NT2/D1 (cell line): ENCODE measurements at regions not wholly inside any gene's neighbourhood (a gene's known extent, or its start where the extent isn't known, plus 50 kb on each side); places are given as distances from the start of the nearest gene placed in this dataset.
A peak's percentile ranks its signal among the peaks of the same experiment; 100 is the strongest.
"Not testable (repeated sequence)": the region's sequence is repeated elsewhere in the genome, so short reads cannot be mapped to it uniquely, and the experiment has no call there.

ENCODE experiments used
- DNase-seq: peaks from one replicate; pipeline ENCODE4 v3.0.0-alpha.2; 2011; ENCODE audit warnings: low read depth, low spot score
- H3K27me3 ChIP-seq: 2 replicates; pipeline ENCODE4 v1.6.0; 2011; ENCODE audit warnings: mild to moderate bottlenecking; ENCODE audit not compliant: insufficient read length, insufficient read depth
- H3K36me3 ChIP-seq: 2 replicates; pipeline ENCODE4 v1.6.1; 2011; ENCODE audit warnings: mild to moderate bottlenecking, low read length, mixed read lengths; ENCODE audit not compliant: insufficient read depth, insufficient read length
- H3K4me1 ChIP-seq: 2 replicates; pipeline ENCODE4 v1.5.1; 2011; ENCODE audit not compliant: insufficient read depth, insufficient read length
- H3K4me3 ChIP-seq: 2 replicates; pipeline ENCODE4 v1.5.1; 2011; ENCODE audit warnings: low read depth; ENCODE audit not compliant: insufficient read length
- H3K9ac ChIP-seq: 2 replicates; pipeline ENCODE4 v1.6.0; 2011; ENCODE audit warnings: low read depth; ENCODE audit not compliant: insufficient read length
- H3K9me3 ChIP-seq: 2 replicates; pipeline ENCODE4 v1.5.1; 2011; ENCODE audit warnings: mild to moderate bottlenecking, low read length; ENCODE audit not compliant: insufficient read depth
- SUZ12 ChIP-seq: IDR thresholded peaks from 2 replicates; pipeline ENCODE4 v1.6.1; 2011; ENCODE audit not compliant: insufficient read length, insufficient read depth; ENCODE audit errors: extremely low read depth
- YY1 ChIP-seq: IDR thresholded peaks from 2 replicates; pipeline ENCODE4 v1.6.1; 2011; ENCODE audit not compliant: insufficient read length, insufficient read depth
- ZNF274 ChIP-seq: IDR thresholded peaks from 2 replicates; pipeline ENCODE4 v1.6.1; 2011; ENCODE audit warnings: mild to moderate bottlenecking, low read depth, low read length

DNA sequence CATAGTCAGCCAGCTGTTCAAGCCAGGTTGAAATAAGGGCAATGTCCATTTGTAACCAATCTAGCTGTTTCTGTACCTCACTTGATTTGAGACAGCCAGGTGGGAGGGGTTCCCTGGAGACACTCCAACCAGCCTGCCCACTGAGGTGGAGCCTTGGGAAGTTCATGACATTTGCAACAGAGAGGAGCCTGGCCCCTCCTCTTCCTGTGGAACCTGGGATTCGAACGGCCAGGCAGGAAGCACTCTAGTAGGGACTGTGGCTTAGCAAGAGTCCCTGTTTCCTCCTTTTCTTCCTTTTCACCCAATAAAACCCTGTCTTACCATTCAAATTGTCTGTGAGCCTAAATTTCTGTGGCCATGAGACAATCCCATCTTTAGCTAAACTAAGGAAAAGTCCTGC, 312.3 kb upstream of the NMUR2 start:
- H3K27me3 ChIP-seq = no peaks in the 10 kb centered on the region
- no peaks in the 10 kb centered on the region for H3K36me3 ChIP-seq
- no peak overlapping the region for H3K4me3 ChIP-seq
- TF ChIP-seq YY1 (no peak), ZNF274 (no peak), SUZ12 (no peak)
- no peaks in the 10 kb centered on the region for H3K4me1 ChIP-seq
- H3K9ac ChIP-seq = no peak overlapping the region
- peaks cover 11% of the 10 kb centered on the region for H3K9me3 ChIP-seq
- no peak for DNase-seq

DNA sequence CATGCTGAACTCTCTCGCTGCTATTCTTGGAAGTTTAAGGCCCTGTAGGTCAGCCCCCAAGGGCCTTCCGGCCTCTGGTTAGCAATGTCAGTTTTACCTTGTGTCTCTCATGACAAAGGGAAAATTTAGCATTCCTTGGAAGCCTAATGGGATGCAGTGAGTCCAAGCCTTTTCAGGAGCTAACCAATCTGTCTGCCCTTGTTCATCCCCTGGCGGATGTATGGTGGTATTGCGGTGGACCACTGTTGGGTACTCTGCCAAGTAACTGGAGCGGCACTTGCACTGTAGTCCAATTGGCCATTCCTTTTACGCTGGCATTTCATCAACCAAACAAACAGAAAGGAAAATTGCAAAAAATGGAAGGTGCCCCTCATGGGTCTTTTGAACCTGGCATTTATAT, 318.4 kb upstream of the NMUR2 start:
- no peak overlapping the region for H3K9ac ChIP-seq
- H3K4me1 ChIP-seq = no peaks in the 10 kb centered on the region
- H3K27me3 ChIP-seq = no peaks in the 10 kb centered on the region
- TF ChIP-seq SUZ12 = no peak
- no peak for TF ChIP-seq ZNF274
- no peak for TF ChIP-seq YY1
- DNase-seq = no peak
- no peaks in the 10 kb centered on the region for H3K36me3 ChIP-seq
- peaks cover 24% of the 10 kb centered on the region for H3K9me3 ChIP-seq
- no peak overlapping the region for H3K4me3 ChIP-seq

DNA sequence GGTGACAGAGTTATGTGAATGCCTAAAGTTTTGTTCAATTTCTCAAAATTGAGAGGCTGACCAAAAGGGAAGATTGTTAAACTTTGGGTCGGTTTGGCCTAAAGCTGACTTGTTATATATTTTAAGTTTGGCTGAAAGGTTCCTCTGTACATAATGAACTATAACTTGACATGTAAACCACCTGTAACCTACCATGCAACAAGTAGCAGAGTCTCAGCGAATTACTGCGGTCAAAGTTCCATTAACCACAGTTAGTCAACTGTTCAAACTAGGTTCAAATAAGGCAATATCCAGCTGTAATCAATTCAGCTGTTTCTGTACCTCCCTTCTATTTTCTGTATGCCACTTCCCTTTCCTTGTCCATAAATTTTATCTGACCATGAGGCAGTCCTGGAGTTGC, 325.1 kb upstream of the NMUR2 start:
- Histone ChIP-seq H3K9me3 (no peaks in the 10 kb centered on the region), H3K4me1 (no peaks in the 10 kb centered on the region), H3K27me3 (no peaks in the 10 kb centered on the region), H3K36me3 (no peaks in the 10 kb centered on the region), H3K9ac (no peak overlapping the region), H3K4me3 (no peak overlapping the region)
- TF ChIP-seq SUZ12 = no peak
- TF ChIP-seq YY1 = no peak
- TF ChIP-seq ZNF274 = no peak
- no peak for DNase-seq

DNA sequence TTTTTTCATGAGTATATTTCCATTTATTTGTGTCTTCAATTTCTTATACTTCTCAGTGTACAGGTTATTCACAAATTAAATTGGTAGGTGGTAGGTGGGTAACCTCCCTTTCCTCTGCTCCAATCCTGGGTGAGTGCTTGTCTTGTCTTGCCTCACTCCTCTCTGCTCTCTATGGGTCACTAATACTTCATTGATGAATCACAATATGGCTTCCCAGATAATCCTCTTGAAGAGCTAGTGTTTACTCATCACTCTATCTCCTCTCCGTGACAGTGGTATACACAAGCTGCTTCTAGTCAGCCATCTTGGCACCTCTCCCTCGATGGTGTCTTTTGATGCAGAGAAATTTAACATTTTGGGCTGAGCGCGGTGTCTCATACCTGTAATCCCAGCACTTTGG, 331.8 kb upstream of the NMUR2 start:
- no peaks in the 10 kb centered on the region for H3K36me3 ChIP-seq
- no peak overlapping the region for H3K4me3 ChIP-seq
- no peak overlapping the region for H3K9ac ChIP-seq
- DNase-seq = no peak
- no peaks in the 10 kb centered on the region for H3K4me1 ChIP-seq
- no peaks in the 10 kb centered on the region for H3K27me3 ChIP-seq
- H3K9me3 ChIP-seq = no peaks in the 10 kb centered on the region
- TF ChIP-seq SUZ12 = no peak
- no peak for TF ChIP-seq ZNF274
- TF ChIP-seq YY1 = no peak

DNA sequence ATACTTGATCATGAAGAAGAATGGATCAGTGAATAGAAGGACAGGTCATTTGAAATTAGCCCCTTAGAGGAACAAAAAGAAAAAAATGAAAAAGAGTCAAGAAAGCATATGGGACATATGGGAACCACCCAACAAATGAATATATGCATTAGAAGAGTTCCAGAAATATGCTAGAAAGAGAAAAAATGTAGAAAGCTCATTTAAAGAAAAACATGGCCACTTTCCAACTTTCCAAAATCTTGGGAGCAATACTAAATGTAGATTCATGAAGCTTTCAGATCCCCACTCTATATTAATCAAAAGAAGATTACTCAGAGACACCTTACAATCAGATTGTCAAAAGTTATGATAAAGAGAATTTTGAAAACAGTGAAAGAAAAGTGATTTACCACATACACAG, 334.8 kb upstream of the NMUR2 start:
- no peak for TF ChIP-seq SUZ12
- TF ChIP-seq ZNF274 = no peak
- no peak for TF ChIP-seq YY1

DNA sequence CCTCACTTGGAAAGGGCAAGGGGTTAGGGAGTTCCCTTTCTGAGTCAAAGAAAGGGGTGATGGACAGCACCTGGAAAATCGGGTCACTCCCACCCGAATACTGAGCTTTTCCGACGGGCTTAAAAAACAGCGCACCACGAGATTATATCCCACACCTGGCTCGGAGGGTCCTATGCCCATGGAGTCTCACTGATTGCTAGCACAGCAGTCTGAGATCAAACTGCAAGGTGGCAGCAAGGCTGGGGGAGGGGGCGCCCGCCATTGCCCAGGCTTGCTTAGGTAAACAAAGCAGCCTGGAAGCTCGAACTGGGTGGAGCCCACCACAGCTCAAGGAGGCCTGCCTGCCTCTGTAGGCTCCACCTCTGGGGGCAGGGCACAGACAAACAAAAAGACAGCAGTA, 336.0 kb upstream of the NMUR2 start:
- not testable (repeated sequence) for H3K36me3 ChIP-seq, H3K9me3 ChIP-seq, H3K4me1 ChIP-seq, H3K27me3 ChIP-seq, DNase-seq, H3K9ac ChIP-seq
- H3K4me3 ChIP-seq = peak overlapping the region; percentile 24

More for the DNA sequence above, 334.8 kb upstream of the NMUR2 start:
- Histone ChIP-seq H3K9ac (no peak overlapping the region), H3K27me3 (no peaks in the 10 kb centered on the region), H3K36me3 (no peaks in the 10 kb centered on the region), H3K4me1 (no peaks in the 10 kb centered on the region), H3K9me3 (no peaks in the 10 kb centered on the region), H3K4me3 (no peak overlapping the region)
- DNase-seq = no peak

DNA sequence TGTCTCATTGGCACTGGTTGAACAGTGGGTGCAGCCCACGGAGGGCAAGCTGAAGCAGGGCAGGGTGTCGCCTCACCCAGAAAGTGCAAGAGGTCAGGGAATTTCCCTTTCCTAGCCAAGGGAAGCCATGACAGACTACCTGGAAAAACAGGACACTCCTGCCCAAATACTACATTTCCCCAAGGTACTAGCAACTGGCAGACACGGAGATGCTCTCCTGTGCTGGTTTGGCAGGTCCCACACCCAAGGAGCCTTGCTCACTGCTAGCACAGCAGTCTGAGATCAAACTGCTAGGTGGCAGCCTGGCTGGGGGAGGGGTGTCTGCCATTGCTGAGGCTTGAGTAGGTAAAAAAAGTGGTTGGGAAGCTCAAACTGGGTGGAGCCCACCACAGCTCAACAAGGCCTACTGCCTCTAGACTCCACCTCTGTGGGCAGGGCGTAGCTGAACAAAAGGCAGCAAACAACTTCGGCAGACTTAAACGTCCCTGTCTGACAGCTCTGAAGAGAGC, 382.7 kb upstream of the NMUR2 start:
- not testable (repeated sequence) for H3K9me3 ChIP-seq, H3K27me3 ChIP-seq, H3K9ac ChIP-seq, H3K4me3 ChIP-seq, H3K4me1 ChIP-seq, DNase-seq, H3K36me3 ChIP-seq

DNA sequence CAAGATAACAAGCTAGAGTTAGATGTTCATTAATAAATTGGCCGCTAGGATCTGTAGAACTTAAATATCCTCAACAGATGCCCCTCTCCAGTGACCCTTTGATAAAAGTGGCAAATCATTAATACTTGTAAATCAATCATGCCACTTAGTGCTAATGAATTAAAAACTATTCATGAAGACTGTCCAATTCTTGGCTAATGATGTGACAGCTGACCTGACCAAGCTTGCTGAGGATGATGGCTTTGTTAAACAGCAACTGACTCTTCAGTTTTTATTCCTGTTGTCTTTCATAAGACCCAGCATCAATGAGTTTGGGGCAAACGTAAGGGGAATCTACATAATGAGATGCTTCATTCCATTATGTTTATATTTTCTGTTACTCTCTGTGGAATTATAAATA, 396.8 kb upstream of the NMUR2 start:
- no peaks in the 10 kb centered on the region for H3K36me3 ChIP-seq
- no peak overlapping the region for H3K4me3 ChIP-seq
- H3K4me1 ChIP-seq = no peaks in the 10 kb centered on the region
- no peak for DNase-seq
- no peaks in the 10 kb centered on the region for H3K9me3 ChIP-seq
- TF ChIP-seq YY1 = no peak
- TF ChIP-seq ZNF274 = no peak
- no peak for TF ChIP-seq SUZ12
- H3K9ac ChIP-seq = no peak overlapping the region
- H3K27me3 ChIP-seq = no peaks in the 10 kb centered on the region
